CD4-positive, alpha-beta T cell treated with Interleukin-17A for 4 hours (primary cell): ENCODE measurements at regions not wholly inside any gene's neighbourhood (a gene's known extent, or its start where the extent isn't known, plus 50 kb on each side); places are given as distances from the start of the nearest gene placed in this dataset.

Experiments
- DNase-seq: peaks from one replicate; pipeline ENCODE4 v3.0.0-alpha.2; 2020; ENCODE audit warnings: mixed read lengths

DNA sequence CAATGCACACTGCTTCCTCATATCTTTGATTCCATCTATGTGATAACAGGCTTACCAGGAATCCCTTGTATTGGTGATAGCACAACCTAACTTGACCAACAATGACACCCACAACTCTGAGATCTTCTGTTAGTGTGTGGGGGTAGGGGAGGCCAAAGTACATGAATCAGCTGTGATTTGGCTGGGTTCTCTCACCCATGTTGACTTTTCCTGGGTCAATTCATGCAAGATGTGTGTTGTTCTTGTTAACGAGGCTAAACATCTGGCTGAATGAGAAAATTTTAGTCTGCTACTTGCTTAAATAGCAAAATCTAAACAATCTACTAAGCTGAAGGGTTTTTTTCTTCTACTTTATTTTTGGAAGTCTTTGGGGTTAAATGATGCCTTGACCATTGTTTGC, 341.2 kb upstream of the SLC14A2 start:
- no peak for DNase-seq

DNA sequence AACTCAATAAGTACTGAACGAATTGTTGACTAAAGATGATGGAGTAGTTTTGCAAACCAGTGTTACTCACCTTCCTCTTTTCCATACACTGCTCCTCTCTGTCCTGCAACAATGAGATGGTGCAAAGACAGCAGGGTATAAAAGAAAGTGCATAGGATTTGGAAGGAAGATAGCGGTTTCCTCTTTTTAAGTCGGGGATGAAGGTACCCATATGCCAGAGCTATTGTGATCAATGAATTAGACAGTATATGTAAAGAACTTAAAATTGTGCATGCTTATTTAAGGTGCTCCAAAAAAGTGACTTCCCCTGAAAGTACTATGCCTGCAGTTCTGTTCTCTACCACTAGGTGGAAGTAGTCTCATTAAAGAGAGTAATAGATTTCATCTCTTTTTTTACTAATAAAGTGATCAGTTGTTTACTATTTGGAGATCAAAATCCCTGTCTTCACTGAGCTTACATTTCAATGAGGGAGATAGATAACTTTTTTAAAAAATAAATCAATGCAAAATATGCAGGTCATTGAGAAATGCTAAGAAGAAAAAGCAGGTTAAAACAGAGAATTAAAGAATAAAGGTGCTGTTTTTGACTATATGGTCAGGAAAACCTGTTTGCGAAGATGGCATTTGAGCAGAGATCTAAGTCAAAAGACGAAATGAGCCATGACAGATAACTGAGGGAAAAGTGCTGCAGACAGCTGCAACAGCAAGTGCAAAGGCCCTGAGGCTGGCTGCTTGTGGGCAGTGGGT, 339.7 kb upstream of the SLC14A2 start:
- DNase-seq, result no peak

DNA sequence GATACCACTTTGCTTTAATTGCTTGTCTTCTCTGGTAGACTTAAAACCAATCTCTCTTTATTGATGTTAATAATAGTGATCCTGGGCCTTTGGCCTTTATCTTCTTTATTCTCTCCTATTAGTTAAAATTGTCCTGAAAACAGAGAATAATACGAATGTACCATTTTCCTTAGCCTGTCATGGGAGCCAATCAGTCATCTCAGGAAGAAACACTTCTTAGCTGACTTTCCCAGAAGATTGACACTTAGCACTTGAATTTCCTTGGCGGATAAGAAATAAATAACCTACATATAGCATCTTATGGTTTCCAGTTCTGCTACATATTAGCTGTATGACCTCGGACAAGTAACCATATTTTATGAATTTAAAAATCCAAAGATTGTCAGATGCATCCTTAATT, 338.4 kb upstream of the SLC14A2 start:
- no peak for DNase-seq

DNA sequence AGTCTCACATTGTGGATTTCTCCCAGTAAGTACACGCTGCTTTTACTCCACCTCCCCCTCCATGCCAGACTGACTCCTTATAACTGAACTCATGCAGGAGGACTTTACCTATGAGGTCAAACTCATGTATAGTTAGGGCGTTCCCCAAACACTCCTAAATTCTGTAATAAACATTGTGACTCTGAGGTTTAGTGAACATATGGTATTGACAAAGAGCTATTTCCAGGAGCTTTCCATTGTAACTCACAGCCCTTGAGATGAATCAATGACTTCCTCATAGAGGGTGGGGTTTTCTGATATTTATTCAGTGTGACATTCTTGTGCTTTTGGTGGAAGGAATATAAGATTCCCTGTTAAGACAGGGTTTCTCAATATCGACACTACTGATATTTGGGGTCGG, 337.4 kb upstream of the SLC14A2 start:
- no peak for DNase-seq

DNA sequence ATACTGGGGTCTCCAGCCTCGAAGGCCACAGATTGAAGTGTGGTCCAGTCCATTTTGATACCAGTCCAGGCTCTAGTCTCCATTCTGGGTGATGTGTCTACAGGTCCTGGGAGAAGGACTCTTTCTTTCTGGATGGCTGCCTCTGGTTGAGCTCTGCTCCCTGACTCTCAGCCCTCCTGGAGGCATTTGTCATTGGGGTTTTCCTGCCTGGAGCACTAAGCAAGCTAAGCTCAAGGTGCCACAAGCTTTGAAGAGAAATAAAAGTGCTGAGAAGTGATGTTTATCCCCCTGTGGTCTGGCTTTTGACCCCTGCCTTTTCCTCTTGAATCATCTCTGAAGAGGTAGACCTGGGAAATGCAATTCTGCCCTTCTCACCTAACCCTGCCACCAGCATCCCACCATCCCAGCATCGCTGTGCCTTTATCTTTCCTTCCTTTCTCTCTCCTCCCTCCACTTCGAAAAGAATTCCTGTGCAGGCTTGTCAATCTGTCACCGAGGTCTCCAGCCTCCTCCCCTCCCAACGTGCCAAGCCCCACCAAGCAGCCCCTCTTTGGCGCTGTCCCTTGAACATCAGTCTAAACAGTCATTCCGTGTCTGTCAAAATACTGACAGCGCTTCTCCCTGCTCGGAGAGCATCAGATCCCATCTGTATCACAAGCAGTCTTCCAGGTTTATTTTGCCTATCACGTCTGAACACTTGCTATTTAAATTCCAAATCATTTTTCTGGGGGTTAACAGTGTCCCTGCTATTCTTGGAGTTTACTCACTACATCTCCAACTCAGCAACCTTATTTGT, 334.6 kb upstream of the SLC14A2 start:
- DNase-seq, result no peak

DNA sequence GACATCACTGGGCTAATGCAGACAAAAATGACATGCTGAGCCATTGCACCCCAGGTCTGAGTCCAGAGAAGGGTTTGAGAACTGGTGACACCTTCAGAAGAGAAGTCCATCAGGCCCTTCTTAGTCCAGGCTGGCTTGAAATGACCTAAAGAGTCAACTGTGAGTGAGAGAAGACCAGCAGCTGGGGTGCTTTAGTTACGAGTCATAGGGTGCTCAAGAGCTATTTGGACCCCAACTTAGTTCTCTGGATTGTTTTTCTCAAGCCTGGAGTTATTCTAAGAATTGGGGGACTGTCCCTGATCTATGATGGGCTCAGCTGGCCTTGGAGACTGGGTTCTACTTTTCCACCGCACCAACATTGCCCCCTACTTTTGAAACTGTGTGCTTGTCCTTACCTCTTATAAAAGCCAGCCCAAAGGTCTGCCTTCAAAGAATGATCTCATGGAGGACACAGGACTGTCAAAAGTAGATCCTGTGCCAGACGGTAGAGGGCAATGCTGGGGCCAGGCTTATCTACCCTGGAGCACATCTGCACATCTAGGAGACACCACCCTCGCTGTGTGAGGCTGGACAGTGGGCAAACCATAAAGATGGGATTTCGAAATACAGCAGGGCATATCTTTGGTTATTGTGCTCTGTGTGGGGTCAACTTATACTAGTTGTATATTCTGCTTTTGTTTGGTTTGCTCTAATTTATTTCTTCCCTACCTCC, 333.0 kb upstream of the SLC14A2 start:
- DNase-seq, result no peak

DNA sequence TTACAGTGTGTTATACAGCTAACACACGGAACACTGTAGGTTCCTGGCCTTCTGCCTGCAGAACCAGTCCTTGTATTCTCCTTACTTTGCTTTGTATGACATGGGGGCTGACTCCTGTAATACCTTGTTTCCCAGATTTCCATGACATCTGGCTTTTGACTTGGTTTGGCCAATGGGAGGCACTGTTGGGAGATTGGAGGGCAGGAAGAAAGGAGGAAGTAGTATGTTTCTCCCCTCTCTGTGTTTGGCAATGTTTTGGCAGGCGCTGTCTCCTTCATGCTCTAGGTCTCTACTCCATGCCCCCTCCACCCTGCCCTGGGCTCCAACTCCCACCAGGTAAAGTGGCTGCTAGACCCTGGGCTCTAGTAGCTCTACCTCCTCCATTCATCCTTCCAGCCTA, 331.1 kb upstream of the SLC14A2 start:
- DNase-seq, result no peak

DNA sequence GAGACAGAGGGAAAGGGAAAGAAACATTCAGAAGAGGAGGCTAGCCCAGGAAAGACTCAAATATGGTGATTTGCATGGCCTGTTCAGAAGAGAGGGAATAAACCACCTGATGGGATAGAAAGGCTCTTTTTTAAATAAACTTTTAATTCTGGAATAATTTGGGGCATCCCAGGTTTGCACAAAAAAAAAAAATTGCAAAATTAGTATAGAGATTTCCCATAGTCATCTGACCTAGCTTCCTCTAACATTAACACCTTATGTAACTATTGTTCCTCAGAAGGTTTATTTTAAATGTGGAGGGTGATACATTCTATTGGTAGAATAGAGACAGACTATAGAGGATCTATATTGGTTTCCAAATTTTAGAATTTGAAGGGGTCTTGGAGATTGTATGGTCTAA, 330.4 kb upstream of the SLC14A2 start:
- no peak for DNase-seq

DNA sequence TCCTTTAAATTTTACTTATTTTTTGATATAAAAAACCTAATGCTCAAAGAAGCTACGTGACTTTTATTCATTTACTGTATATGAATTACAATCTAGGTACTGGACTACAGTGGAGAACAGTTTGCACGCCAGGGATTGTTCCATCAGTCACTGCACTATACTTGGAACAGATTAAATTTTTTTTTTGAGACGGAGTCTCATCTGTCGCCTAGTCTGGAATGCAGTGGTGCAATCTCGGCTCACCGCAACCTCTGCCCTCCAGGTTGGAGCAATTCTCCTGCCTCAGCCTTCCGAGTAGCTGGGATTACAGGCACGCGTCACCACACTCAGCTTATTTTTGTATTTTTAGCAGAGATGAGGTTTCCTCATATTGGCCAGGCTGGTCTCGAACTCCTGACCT, 330.0 kb upstream of the SLC14A2 start:
- DNase-seq, result no peak

DNA sequence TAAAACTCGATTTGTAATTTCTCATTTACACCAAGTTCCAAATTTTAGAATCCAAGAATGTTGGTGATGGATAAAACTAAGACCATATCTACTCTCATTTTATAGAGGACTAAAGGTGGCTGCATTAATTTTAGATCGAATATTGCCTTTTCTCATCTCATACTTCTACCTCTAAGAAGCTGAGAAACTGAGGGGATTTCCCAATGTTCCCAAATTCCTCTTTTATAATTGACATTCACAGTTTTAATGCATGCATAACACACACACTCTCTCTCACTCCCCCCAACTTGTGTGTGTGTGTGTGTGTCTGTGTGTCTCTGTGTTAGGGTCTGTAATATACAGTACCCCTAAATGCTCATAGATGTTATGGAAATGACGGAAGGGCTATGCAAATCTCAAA, 328.8 kb upstream of the SLC14A2 start:
- no peak for DNase-seq

DNA sequence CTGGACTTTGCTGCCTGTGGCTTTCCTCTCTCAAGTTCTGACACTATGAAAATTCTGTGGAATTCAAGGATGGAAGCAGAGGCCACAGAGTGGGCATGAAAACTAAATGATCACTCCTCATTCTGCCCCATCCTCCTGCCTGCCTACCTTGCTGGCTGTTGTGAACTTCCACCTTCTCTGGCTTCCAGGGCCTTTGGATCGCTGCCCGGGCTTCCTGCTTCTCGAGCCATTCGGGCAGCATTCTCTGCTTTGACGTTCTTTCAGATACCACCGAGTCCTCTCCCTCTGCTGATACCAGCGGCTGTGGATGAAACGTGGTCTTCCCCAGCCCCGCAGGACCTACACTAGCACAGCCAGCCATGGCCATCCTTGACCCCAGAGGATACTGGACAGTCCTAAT, 327.7 kb upstream of the SLC14A2 start:
- DNase-seq, result no peak

DNA sequence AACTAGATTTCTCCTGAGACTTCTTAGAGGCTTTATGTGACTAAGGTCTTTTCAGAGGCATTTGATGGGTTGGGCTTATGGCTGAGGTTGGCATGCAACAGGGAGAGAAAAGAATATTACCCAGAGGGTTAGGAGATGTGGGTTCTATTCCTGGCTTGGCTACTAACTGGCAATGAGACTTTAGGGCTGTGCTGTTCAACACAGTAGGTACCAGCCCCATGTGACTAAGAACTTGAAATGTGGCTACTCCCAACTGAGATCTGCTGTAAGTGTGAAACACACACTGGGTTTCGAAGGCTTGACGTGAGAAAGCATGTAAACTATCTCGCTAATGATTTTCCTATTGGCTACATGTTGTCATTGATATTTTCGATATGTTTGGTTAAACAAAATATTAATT, 324.9 kb upstream of the SLC14A2 start:
- no peak for DNase-seq

DNA sequence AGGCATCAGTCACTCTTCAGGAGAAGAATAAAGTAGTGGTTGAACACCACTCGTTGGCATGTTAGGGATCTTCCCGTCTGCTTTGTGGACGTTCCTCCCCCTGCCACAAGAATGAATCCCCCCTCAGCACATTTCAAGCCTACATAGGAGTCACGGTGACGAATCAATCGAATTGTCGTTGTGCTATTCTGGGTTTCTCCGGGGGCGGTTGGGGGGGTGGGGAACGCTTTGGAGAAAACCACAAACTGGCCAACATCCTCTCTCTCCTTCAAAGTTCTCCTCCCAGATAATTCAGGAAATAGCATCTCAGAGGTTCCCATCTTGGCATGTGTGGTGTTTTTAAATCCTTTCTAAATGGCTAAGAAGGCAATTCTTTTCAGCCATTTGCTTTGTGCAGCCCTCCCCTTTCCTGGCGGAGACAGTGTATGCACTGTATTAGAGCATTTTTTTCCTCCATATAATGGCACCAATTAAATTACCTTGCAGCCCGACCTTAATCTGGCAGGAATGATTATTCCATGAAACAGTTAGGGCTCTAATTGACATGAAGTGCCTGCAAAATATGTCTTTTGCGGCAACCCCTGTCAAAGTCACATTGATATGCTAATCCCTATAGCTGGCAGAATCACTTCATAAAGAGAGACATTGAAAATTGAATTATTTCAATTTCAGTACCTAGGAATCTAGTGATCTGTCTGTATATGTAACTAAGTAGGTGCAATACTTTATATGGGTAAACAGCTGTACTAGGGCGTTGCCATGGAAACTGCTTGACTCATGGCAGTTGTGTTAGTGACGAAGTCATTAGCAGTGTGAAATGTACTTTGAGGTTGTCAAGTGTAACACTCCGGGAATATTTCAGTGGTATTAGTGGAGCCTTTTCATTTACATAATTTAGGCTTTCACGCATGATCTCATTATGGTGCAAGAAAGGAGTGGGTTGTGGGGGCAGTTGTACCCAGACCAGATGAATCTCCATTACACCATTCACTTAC, 323.4 kb upstream of the SLC14A2 start:
- DNase-seq, result no peak

DNA sequence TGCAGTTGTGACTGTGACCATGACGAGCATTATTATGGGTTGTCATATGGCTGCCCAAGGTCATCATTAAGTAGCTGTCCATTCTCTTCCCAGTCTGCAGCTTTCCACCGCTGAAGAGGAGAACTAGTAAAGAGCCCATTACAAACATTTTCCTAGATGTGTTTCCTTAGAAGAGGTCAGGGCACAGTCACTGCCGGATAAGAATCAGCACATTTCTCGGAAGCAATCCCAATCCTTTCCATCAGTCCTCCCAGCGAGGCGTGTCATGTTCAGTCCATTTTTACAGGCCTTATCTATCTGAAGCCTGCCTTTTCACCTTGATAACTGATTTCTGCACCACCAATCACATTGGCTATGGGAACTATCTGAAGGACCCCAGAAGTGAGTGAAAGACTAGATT, 319.9 kb upstream of the SLC14A2 start:
- no peak for DNase-seq

DNA sequence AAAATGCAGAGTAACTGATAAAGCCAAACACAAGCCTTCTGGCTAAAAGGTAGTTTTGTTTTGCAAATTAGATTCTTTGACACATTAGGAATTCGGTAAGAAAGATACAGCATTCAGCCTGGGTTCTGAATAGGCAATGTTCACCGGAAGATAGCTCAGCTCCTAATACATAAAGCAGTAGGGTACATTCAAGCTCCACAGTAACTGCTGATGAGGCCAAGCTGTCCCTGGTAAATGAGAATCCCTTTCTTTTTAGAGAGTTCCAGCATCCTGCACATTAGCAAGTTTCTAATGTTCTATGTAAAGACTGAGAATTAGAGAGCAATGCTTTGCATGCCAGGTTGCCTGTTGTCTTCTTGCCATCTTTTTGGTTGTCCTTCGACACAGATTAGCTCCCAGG, 316.3 kb upstream of the SLC14A2 start:
- DNase-seq, result no peak

DNA sequence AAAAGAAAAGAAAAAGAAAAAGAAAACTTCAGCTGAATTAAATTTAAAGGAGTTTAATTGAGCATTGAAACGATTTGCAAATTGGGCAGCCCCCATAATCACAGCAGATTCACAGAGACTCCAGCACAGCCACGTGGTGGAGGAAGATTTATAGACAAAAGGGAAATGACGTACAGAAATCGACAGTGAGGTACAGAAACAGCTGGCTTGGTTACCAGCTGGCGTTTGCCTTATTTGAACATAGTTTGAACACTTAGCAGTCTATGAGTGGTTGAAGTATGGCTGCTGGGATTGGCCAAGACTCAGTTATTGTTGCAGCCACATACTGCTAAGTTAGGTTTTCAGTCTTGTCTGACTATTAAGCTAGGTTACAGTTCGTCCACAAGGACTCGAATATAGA, 312.2 kb upstream of the SLC14A2 start:
- DNase-seq, result no peak

DNA sequence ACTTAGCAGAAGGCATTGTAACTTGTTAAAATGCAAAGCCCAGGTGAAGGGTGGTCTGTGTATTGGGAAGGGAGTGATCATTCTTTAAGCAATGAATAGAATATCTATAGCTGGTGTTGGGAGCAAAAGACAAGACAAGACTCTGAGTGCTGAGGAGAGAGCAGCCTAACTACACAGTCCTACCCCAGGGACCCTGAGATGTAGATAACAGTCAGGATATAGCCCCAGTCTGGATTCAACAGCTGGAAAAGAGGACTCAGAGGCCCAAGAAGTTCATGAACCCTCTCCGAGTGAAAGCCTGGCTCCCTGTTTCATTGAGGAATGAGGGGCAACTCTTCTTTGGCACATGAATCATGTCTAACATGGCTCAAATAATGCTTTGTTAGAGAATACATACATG, 310.7 kb upstream of the SLC14A2 start:
- DNase-seq, result no peak

DNA sequence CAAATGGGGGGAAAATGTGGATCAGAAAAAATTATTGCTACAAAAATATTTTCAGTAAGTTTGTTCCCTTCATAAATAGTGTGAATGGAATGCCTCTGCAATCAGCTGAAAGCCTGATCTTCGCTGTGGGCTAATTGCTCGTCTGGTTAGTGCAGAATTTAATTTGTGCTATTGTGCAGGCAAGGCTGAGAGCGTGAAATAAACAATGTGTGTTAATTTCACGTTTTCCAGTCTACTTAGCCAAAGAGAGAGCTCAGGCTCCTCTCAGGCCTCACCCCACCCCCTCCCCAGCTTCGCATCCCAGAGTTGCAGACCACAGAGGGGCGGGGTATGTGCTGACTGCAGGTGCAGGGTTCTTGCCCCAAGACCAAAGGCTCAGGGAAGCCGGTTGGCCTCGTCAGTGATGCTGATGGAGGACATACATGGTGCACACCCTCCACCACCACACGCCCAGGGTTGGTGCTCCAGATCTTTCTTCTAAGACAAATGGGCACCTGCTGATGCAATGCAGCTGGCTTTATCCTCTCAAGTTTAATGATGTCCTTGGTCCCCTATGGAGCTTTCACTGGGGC, 302.6 kb upstream of the SLC14A2 start:
- no peak for DNase-seq

DNA sequence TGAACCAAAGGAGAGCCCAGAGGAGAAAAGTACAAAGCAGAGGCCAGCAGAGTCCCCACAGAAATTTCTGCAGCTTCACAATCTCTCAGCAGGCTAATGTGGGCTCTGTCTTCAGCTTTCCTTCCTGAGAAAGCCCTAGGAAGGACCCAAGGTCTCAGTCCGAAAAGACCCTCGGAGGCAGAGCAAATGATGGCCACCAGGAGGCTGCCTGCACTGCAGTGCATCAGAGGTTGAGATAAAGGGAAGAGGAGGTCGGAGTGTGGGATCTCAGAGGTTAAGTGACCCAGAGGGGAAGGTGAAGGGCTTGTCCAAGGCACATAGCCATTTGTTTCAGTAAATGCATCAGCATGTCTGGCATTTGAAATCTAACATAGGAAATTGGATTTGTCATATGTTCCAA, 299.1 kb upstream of the SLC14A2 start:
- no peak for DNase-seq

DNA sequence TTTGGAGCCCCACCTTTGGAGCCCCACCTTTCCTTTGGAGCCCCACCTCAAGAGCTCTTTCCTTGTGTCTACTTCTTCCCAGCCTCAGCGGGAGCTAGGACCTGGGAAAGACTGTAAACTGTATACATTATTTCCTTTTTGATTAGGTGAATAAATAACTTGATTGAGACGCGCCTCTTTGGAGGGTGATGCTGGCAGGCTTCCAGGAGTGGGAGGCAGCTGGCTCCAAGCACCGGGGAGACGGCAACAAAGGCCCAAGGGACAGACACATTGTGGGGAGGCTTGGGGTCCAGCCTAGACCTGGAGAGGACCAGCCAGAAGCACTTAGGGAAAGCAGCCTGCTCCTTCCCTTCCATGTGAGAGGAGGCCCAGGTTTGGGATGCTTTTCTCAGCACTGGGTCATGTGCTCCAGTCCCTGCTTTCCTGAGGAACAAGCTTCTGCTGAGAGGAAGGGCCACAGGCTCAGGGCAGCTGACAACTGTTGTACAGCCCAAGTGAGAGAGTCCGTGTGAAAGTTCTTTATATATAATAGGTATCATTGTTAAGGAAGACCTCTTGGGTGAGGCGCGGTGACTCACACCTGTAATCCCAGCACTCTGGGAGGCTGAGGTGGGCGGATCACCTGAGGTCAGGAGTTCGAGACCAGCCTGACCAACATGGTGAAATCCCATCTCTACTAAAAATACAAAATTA, 297.2 kb upstream of the SLC14A2 start:
- DNase-seq, result no peak

DNA sequence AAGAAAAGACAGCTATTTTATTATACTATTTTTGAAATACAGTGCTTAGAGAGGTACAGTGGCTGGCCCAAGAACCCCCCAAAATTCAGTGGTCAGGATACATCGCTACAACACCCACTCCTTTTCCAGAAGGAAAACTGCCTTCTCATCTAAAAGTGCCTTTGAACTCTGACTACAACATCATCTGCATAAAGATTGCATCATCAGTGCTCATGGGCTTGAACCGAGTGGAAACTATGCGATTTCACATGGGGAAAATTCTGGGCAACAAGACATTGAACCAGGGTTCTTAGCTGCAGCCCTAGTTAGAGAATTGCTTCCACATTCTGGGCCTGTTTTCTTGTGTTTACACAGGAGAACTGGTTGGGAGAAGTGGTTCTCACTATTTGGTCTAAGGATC, 294.6 kb upstream of the SLC14A2 start:
- no peak for DNase-seq

DNA sequence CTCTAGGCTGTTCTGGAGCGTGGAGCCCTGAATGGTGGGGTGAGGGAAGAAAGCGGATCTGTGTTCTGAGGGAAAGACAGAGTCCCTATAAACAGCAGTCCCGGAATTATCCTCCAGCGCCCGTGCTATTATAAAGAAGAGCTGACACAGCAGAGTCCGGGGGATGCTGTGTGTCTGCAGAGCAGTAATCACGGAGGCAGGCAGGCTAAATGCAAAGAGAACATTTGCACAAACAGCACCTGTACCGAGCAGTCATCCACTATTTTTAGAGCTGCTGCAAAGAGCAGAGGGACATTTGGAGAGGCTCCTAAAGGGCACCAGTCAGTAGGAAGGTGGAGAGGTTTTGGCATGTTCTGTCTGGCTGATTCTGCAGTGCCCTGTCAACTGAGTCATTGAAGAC, 293.8 kb upstream of the SLC14A2 start:
- no peak for DNase-seq
